HEK293 (cell line): ENCODE measurements at regions not wholly inside any gene's neighbourhood (a gene's known extent, or its start where the extent isn't known, plus 50 kb on each side); places are given as distances from the start of the nearest gene placed in this dataset.

Source experiments
- CTCF ChIA-PET: fragments of 350-600 bp; formaldehyde crosslinking; extraction: SDS; loops from one replicate; lab custom pipeline; 2021; ENCODE audit warnings: antibody characterized with exemption; lab: Yijun Ruan, JAX
- POLR2A ChIA-PET: fragments of 300-600 bp; formaldehyde crosslinking; extraction: SDS; loops from one replicate; lab custom pipeline; 2020; ENCODE audit warnings: antibody characterized with exemption, inconsistent platforms; lab: Yijun Ruan, JAX
- H3K27ac ChIP-seq: fragments of 200-500 bp; sonication (Bioruptor generic); 2 replicates; pipeline ENCODE4 v1.5.1; 2014; ENCODE audit warnings: low read depth, low read length, control low read depth, inconsistent platforms; ENCODE audit errors: extremely low read depth
- H3K36me3 ChIP-seq, 2 experiments: fragments of 200-500 bp in 1 of 2; sonication (Bioruptor generic) in 1 of 2; 1 replicate in 1 of 2; 2 replicates in 1 of 2; pipeline ENCODE4 v1.5.1; 2014 to 2017; ENCODE audit warnings: inconsistent platforms in 2 of 2, low read length in 2 of 2; ENCODE audit not compliant: control insufficient read depth in 2 of 2, insufficient read depth in 1 of 2
- H3K4me1 ChIP-seq: fragments of 200-500 bp; sonication (Bioruptor generic); 2 replicates; pipeline ENCODE4 v1.5.1; 2014; ENCODE audit warnings: mild to moderate bottlenecking, low read length, inconsistent platforms; ENCODE audit not compliant: control insufficient read depth, insufficient read depth
- H3K4me3 ChIP-seq: 2 replicates; pipeline ENCODE4 v1.5.1; 2011; ENCODE audit warnings: low read depth, mild to moderate bottlenecking, control low read depth, low read length, moderate library complexity
- H3K9me3 ChIP-seq: fragments of 200-500 bp; sonication (Bioruptor generic); 2 replicates; pipeline ENCODE4 v1.5.1; 2014; ENCODE audit warnings: low read depth, low read length, inconsistent platforms; ENCODE audit not compliant: control insufficient read depth, insufficient read depth
- CTCF ChIP-seq: fragments of 450-650 bp; formaldehyde crosslinking; IDR thresholded peaks from 2 replicates; pipeline ENCODE4 v1.5.1; 2016; ENCODE audit warnings: missing biosample characterization, missing genetic modification characterization
- GFI1B ChIP-seq: fragments of 450-650 bp; formaldehyde crosslinking; IDR thresholded peaks from 2 replicates; pipeline ENCODE4 v1.5.1; 2016; ENCODE audit warnings: missing biosample characterization, missing genetic modification characterization
- HOXA7 ChIP-seq: sonication (generic); formaldehyde crosslinking; IDR thresholded peaks from 2 replicates; pipeline ENCODE4 v1.8.1; 2022; ENCODE audit warnings: missing genetic modification reagents, borderline replicate concordance
- KLF7 ChIP-seq: fragments of 450-650 bp; formaldehyde crosslinking; IDR thresholded peaks from 2 replicates; pipeline ENCODE4 v1.5.1; 2016; ENCODE audit warnings: missing biosample characterization, missing genetic modification characterization, borderline replicate concordance
- MZF1 ChIP-seq: fragments of 450-650 bp; formaldehyde crosslinking; IDR thresholded peaks from 2 replicates; pipeline ENCODE4 v1.5.1; 2017; ENCODE audit warnings: missing biosample characterization, missing genetic modification characterization, borderline replicate concordance
- OVOL3 ChIP-seq: fragments of 450-650 bp; formaldehyde crosslinking; IDR thresholded peaks from 2 replicates; pipeline ENCODE4 v1.5.1; 2016; ENCODE audit warnings: missing biosample characterization, missing genetic modification characterization
- ZFP3 ChIP-seq: fragments of 450-650 bp; formaldehyde crosslinking; IDR thresholded peaks from 2 replicates; pipeline ENCODE4 v1.5.1; 2016; ENCODE audit warnings: low read depth, missing biosample characterization, missing genetic modification characterization
- ZNF112 ChIP-seq: fragments of 450-650 bp; formaldehyde crosslinking; IDR thresholded peaks from 2 replicates; pipeline ENCODE4 v1.5.0; 2017; ENCODE audit warnings: missing biosample characterization, missing genetic modification characterization
- ZNF16 ChIP-seq: fragments of 450-650 bp; formaldehyde crosslinking; IDR thresholded peaks from 2 replicates; pipeline ENCODE4 v1.5.1; 2016; ENCODE audit warnings: low read depth, missing biosample characterization, missing genetic modification characterization
- ZNF202 ChIP-seq: fragments of 450-650 bp; formaldehyde crosslinking; IDR thresholded peaks from 2 replicates; pipeline ENCODE4 v1.5.1; 2016; ENCODE audit warnings: missing biosample characterization, missing genetic modification characterization, borderline replicate concordance
- ZNF280D ChIP-seq: fragments of 450-650 bp; formaldehyde crosslinking; IDR thresholded peaks from 2 replicates; pipeline ENCODE4 v1.5.1; 2016; ENCODE audit warnings: missing biosample characterization, missing genetic modification characterization
- ZNF488 ChIP-seq: fragments of 450-650 bp; formaldehyde crosslinking; IDR thresholded peaks from 2 replicates; pipeline ENCODE4 v1.5.1; 2016; ENCODE audit warnings: missing biosample characterization, missing genetic modification characterization
- ZNF558 ChIP-seq: fragments of 450-650 bp; formaldehyde crosslinking; IDR thresholded peaks from 2 replicates; pipeline ENCODE4 v1.5.1; 2016; ENCODE audit warnings: missing biosample characterization, missing genetic modification characterization
- ZNF624 ChIP-seq: fragments of 450-650 bp; formaldehyde crosslinking; IDR thresholded peaks from 2 replicates; pipeline ENCODE4 v1.5.1; 2017; ENCODE audit warnings: missing biosample characterization, missing genetic modification characterization
- ZNF639 ChIP-seq: fragments of 450-650 bp; formaldehyde crosslinking; IDR thresholded peaks from 2 replicates; pipeline ENCODE4 v1.5.1; 2016; ENCODE audit warnings: missing biosample characterization, missing genetic modification characterization
- ZNF670 ChIP-seq: fragments of 450-650 bp; formaldehyde crosslinking; IDR thresholded peaks from 2 replicates; pipeline ENCODE4 v1.5.1; 2016; ENCODE audit warnings: missing biosample characterization, missing genetic modification characterization, low read depth
- ZNF768 ChIP-seq: fragments of 450-650 bp; formaldehyde crosslinking; IDR thresholded peaks from 2 replicates; pipeline ENCODE4 v1.5.1; 2018; ENCODE audit warnings: missing biosample characterization, mild to moderate bottlenecking, missing genetic modification characterization
- ZSCAN4 ChIP-seq: fragments of 450-650 bp; formaldehyde crosslinking; IDR thresholded peaks from 2 replicates; pipeline ENCODE4 v1.5.1; 2017; ENCODE audit warnings: missing biosample characterization, missing genetic modification characterization

- CTCF ChIA-PET = interaction anchor here (0.6 kb wide), 1 partner anchor 685 kb away, joined by 4 read pairs; no protein-coding TSS in a partner anchor
- Histone ChIP-seq H3K4me3 (no peak overlapping the region), H3K27ac (no peak overlapping the region), H3K9me3 (no peaks in the 10 kb centered on the region), H3K4me1 (no peaks in the 10 kb centered on the region), H3K36me3 (no peaks in the 10 kb centered on the region)
- TF ChIP-seq ZSCAN4 (tag by site-specific recombination) (no peak), ZFP3 (tag by site-specific recombination) (no peak), ZNF558 (tag by site-specific recombination) (no peak), ZNF624 (tag by site-specific recombination) (no peak), ZNF112 (tag by site-specific recombination) (no peak), ZNF202 (tag by site-specific recombination) (no peak), ZNF639 (tag by site-specific recombination) (no peak), HOXA7 (CRISPR knock-in tag) (no peak), KLF7 (no peak), ZNF16 (tag by site-specific recombination) (no peak), CTCF (tag by site-specific recombination) (no peak), ZNF670 (tag by site-specific recombination) (no peak), ZNF280D (tag by site-specific recombination) (no peak), OVOL3 (no peak), GFI1B (no peak), MZF1 (no peak), ZNF488 (tag by site-specific recombination) (no peak), ZNF768 (tag by site-specific recombination) (no peak)
- POLR2A ChIA-PET = no interaction called here
These were observed 91.8 kb upstream of the MVB12B start for GRCh38 chr9:126234681-126235335.
